GM12878 (cell line): ENCODE measurements at regions not wholly inside any gene's neighbourhood (a gene's known extent, or its start where the extent isn't known, plus 50 kb on each side); places are given as distances from the start of the nearest gene placed in this dataset.

Experiments used
- ATAC-seq: fragments of 200-7000 bp; cut with Tn5 transposase; 3 replicates; pipeline ENCODE4 v1.9.1; 2020; ENCODE audit warnings: mild to moderate bottlenecking, moderate library complexity
- BruUV-seq: library from RNA; stranded (reverse); fragments of 400-500 nt; replicated peaks from 2 replicates; lab custom pipeline; 2021; lab: Mats Ljungman, UMichigan
- CTCF ChIA-PET: fragments of 300-600 bp; sonication (Branson Sonifier 250); formaldehyde crosslinking; extraction: SDS; loops from one replicate; lab custom pipeline; 2021; ENCODE audit warnings: inconsistent platforms; lab: Yijun Ruan, JAX
- POLR2A ChIA-PET: fragments of 350-600 bp; formaldehyde crosslinking; extraction: SDS; loops from one replicate; lab custom pipeline; 2021; ENCODE audit warnings: inconsistent platforms; lab: Charles Lee
- RAD21 ChIA-PET: fragments of 300-600 bp; sonication (Branson Sonifier 250); formaldehyde crosslinking; loops from one replicate; lab custom pipeline; 2023; ENCODE audit warnings: antibody characterized with exemption; ENCODE audit not compliant: unreplicated experiment; lab: Charles Lee
- SMC1A ChIA-PET: fragments of 300-600 bp; sonication (Branson Sonifier 250); formaldehyde crosslinking; loops from one replicate; lab custom pipeline; 2023; ENCODE audit not compliant: unreplicated experiment, uncharacterized antibody; lab: Charles Lee
- DNase-seq: peaks from one replicate; pipeline ENCODE4 v3.0.0-alpha.2; 2011; ENCODE audit warnings: low read depth, low spot score
- FAIRE-seq: peaks from 3 replicates; lab custom pipeline; 2011; peaks lifted over from hg19 to GRCh38; lab: Jason Lieb, UNC
- H2AFZ ChIP-seq: 2 replicates; pipeline ENCODE4 v1.6.0; 2011; ENCODE audit warnings: low read depth, low read length, control low read depth; ENCODE audit not compliant: control insufficient read depth
- H3K27ac ChIP-seq: 2 replicates; pipeline ENCODE4 v1.5.1; 2011; ENCODE audit warnings: control low read depth; ENCODE audit not compliant: control insufficient read depth, insufficient read depth
- H3K27me3 ChIP-seq, 2 experiments: replicated peaks in 1 of 2; 2 replicates each; pipeline versions ENCODE4 v1.6.0 to v1.6.1; 2011; ENCODE audit warnings: low read length in 1 of 2; ENCODE audit not compliant: control insufficient read depth in 2 of 2, insufficient read depth in 2 of 2
- H3K36me3 ChIP-seq, 2 experiments: 2 replicates each; pipeline ENCODE4 v1.5.1; 2011; ENCODE audit warnings: low read length in 1 of 2; ENCODE audit not compliant: control insufficient read depth in 2 of 2, insufficient read depth in 2 of 2
- H3K4me1 ChIP-seq: 2 replicates; pipeline ENCODE4 v1.6.1; 2011; ENCODE audit warnings: mild to moderate bottlenecking, low read length, moderate library complexity, mixed read lengths; ENCODE audit not compliant: control insufficient read depth, insufficient read depth
- H3K4me2 ChIP-seq: 2 replicates; pipeline ENCODE4 v1.6.0; 2011; ENCODE audit warnings: control low read depth; ENCODE audit not compliant: control insufficient read depth, insufficient read depth
- H3K4me3 ChIP-seq: fragments of 200-600 bp; sonication (generic); 2 replicates; pipeline ENCODE4 v1.5.1; 2016
- H3K79me2 ChIP-seq: 2 replicates; pipeline ENCODE4 v1.6.0; 2011; ENCODE audit warnings: low read length; ENCODE audit not compliant: control insufficient read depth, insufficient read depth
- H3K9ac ChIP-seq: 2 replicates; pipeline ENCODE4 v1.8.0; 2011; ENCODE audit warnings: low read length, control low read depth, mixed read lengths; ENCODE audit not compliant: control insufficient read depth, insufficient read depth
- H3K9me3 ChIP-seq: replicated peaks from 3 replicates; pipeline ENCODE4 v1.5.1; 2011; ENCODE audit warnings: mild to moderate bottlenecking, low read length; ENCODE audit not compliant: control insufficient read depth, insufficient read depth
- H4K20me1 ChIP-seq: 2 replicates; pipeline ENCODE4 v1.6.0; 2011; ENCODE audit not compliant: control insufficient read depth, insufficient read depth
- ASH2L ChIP-seq: fragments of 300-600, 200-600 bp; sonication (generic); IDR thresholded peaks from 2 replicates; pipeline ENCODE4 v1.6.1; 2017; ENCODE audit warnings: low read depth, mild to moderate bottlenecking, borderline replicate concordance
- BRCA1 ChIP-seq: IDR thresholded peaks from 2 replicates; pipeline ENCODE4 v1.6.1; 2011; ENCODE audit warnings: low read depth, low read length, improper control_type of control experiment
- CHD1 ChIP-seq: IDR thresholded peaks from 2 replicates; pipeline ENCODE4 v1.6.1; 2012; ENCODE audit warnings: low read depth, low read length, improper control_type of control experiment
- CTCF ChIP-seq, 3 experiments: IDR thresholded peaks in 2 of 3; conservative IDR thresholded peaks in 1 of 3; 2 replicates each; pipeline ENCODE4 v1.5.1; 2011; ENCODE audit warnings: low read depth in 3 of 3, low read length in 3 of 3, mild to moderate bottlenecking in 3 of 3, control low read depth in 2 of 3, moderate library complexity in 2 of 3, inconsistent platforms in 1 of 3, mixed read lengths in 1 of 3; ENCODE audit not compliant: control insufficient read depth in 2 of 3, insufficient read depth in 1 of 3; ENCODE audit errors: extremely low read depth in 1 of 3
- NKRF ChIP-seq: fragments of 450-650 bp; conservative IDR thresholded peaks from 2 replicates; pipeline ENCODE4 v1.6.1; 2017; ENCODE audit warnings: mild to moderate bottlenecking, moderate library complexity
- PAX5 ChIP-seq: IDR thresholded peaks from 2 replicates; pipeline ENCODE4 v1.6.1; 2011; ENCODE audit warnings: low read depth, low read length, borderline replicate concordance
- STAT1 ChIP-seq: fragments of 450-650 bp; conservative IDR thresholded peaks from 2 replicates; pipeline ENCODE4 v1.6.1; 2014; ENCODE audit warnings: antibody characterized with exemption, mild to moderate bottlenecking
- USF1 ChIP-seq: IDR thresholded peaks from 2 replicates; pipeline ENCODE4 v1.6.1; 2011; ENCODE audit warnings: borderline replicate concordance, low read depth, mild to moderate bottlenecking, moderate library complexity, mixed read lengths, low read length; ENCODE audit not compliant: insufficient read depth; ENCODE audit errors: extremely low read length
- WGBS: methylation state at CpG from one replicate; pipeline ENCODE4 v1.1.6; 2016; ENCODE audit warnings: low lambda C conversion rate; ENCODE audit not compliant: insufficient replicate concordance, insufficient coverage; ENCODE audit errors: missing lambda C conversion rate; 5-methylcytosine and 5-hydroxymethylcytosine counted together
- in situ Hi-C: fragments of 300-500 bp; cut with MboI; formaldehyde crosslinking; loops from 9 replicates; pipeline ENCODE4 v1.14.3; 2018; ENCODE audit warnings: mixed read lengths
- intact Hi-C: fragments of 100-400 bp; cut with micrococcal nuclease; formaldehyde crosslinking; loops from one replicate; pipeline ENCODE4 v1.14.2; 2022; ENCODE audit not compliant: unreplicated experiment

GRCh38 chr9:91132576-91133073 lies 229.1 kb downstream of the AUH start:
- peaks cover 0 to 3% of the 10 kb centered on the region in 2 experiments; a peak in 1 of 4 replicates for H3K27me3 ChIP-seq
- no peak overlapping the region for H3K4me2 ChIP-seq
- 37% methylated on average over 3 of the region's 3 CpGs for WGBS
- no peaks in the 10 kb centered on the region for H3K4me1 ChIP-seq
- TF ChIP-seq CHD1 = no peak
- TF ChIP-seq PAX5 = no peak
- TF ChIP-seq STAT1 = no peak
- TF ChIP-seq CTCF (IDR thresholded peaks at IDR 0.05 in 2 of 3, conservative IDR thresholded peaks at IDR 0.05 in 1 of 3; ENCODE audit: control insufficient read depth in 2 of 3, extremely low read depth in 1 of 3, insufficient read depth in 1 of 3, low read depth in 3 of 3, low read length in 3 of 3) = no peak
- no peak for TF ChIP-seq USF1
- no peak for TF ChIP-seq NKRF
- TF ChIP-seq BRCA1 = no peak
- no peak for TF ChIP-seq ASH2L
- H3K36me3 ChIP-seq = no peaks in the 10 kb centered on the region
- in situ Hi-C loops (no loop called here), intact Hi-C loops (no loop called here)
- ChIA-PET CTCF (interaction anchor here (0.6 kb wide), 1 partner anchor 44 kb away, joined by 3 read pairs; no protein-coding TSS in a partner anchor), RAD21 (no interaction called here), SMC1A (no interaction called here), POLR2A (no interaction called here)
- DNase-seq (no peak), ATAC-seq (no peak), FAIRE-seq (no peak)
- H3K27ac ChIP-seq = no peak overlapping the region
- H3K9ac ChIP-seq = no peak overlapping the region
- no peaks in the 10 kb centered on the region for H3K9me3 ChIP-seq
- H3K79me2 ChIP-seq = no peaks in the 10 kb centered on the region
- BruUV-seq = no TSS peak
- H3K4me3 ChIP-seq = no peak overlapping the region
- no peaks in the 10 kb centered on the region for H4K20me1 ChIP-seq
- no peak overlapping the region for H2AFZ ChIP-seq
